ENCODE measurements at regions not wholly inside any gene's neighbourhood (a gene's known extent, or its start where the extent isn't known, plus 50 kb on each side); places are given as distances from the start of the nearest gene placed in this dataset.

DNA sequence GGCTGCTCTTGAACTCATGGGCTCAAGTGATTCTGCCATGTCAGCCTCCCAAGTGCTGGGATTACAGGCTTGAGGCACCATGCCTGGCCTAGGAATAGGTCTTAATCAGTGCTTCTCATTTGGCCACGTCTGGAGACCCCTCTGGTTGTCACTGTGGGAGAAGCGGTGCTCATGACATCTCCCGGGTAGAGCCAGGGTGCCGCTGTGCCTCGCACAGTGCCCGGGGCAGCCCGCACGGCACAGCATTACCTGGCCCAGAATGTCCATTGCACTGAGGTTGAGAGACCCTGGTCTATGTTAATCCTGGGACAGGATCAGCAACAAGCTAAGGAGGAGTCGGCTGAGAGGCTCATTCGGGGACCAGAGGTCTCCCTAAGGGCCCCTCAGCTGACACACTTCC is 160.8 kb downstream of the EFNB2 start:
- Histone ChIP-seq H3K27me3 (replicated peaks; ENCODE audit: control insufficient read depth, insufficient read depth, low read length, poor library complexity, severe bottlenecking) (no peaks in the 10 kb centered on the region), H3K4me3 (ENCODE audit: insufficient read depth, low read depth, low read length, poor library complexity, severe bottlenecking) (no peak overlapping the region), H3K4me1 (ENCODE audit: control insufficient read depth, insufficient read depth, low read length, poor library complexity, severe bottlenecking) (no peaks in the 10 kb centered on the region), H3K9me3 (ENCODE audit: control insufficient read depth, low read length) (no peaks in the 10 kb centered on the region), H3K36me3 (ENCODE audit: control insufficient read depth, insufficient read depth, low read length) (no peaks in the 10 kb centered on the region), H3K27ac (ENCODE audit: insufficient read depth, low read length, poor library complexity, severe bottlenecking) (no peak overlapping the region)
- no peak for DNase-seq

DNA sequence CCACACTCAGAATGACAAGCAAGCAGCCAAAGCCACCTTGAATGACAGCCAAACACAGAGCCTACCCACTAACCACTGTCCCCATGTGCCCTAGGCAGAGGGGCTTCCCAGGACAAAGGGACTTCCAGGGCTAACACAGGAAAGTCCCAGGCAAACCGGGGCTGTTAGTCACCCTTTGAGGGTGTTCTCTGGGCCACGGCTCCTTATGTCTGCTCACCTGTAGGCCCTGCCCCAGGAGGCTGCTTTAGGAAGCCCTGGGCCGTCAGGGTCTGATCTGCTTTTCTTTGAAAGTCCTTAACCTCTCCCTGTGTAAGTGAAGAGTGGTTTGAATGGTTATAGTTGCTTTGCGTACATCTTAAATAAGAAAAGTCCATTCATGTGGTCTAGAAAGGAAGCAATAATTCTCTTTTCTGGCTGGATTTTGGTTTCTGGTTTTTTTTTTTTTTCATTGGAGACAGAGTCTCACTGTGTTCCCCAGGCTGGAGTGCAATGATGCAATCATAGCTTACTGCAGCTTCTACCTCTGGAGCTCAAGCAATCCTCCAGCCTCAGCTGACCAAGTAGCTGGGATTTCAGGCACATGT is 161.4 kb downstream of the EFNB2 start:
- Histone ChIP-seq H3K27ac (ENCODE audit: insufficient read depth, low read length, poor library complexity, severe bottlenecking) (no peak overlapping the region), H3K4me3 (ENCODE audit: insufficient read depth, low read depth, low read length, poor library complexity, severe bottlenecking) (no peak overlapping the region), H3K4me1 (ENCODE audit: control insufficient read depth, insufficient read depth, low read length, poor library complexity, severe bottlenecking) (no peaks in the 10 kb centered on the region), H3K27me3 (replicated peaks; ENCODE audit: control insufficient read depth, insufficient read depth, low read length, poor library complexity, severe bottlenecking) (no peaks in the 10 kb centered on the region), H3K36me3 (ENCODE audit: control insufficient read depth, insufficient read depth, low read length) (no peaks in the 10 kb centered on the region), H3K9me3 (ENCODE audit: control insufficient read depth, low read length) (no peaks in the 10 kb centered on the region)
- DNase-seq: no peak

GRCh38 chr13:106373304-106373988 is 162.0 kb downstream of the EFNB2 start:
- Histone ChIP-seq H3K9me3 (ENCODE audit: control insufficient read depth, low read length) (no peaks in the 10 kb centered on the region), H3K4me1 (ENCODE audit: control insufficient read depth, insufficient read depth, low read length, poor library complexity, severe bottlenecking) (no peaks in the 10 kb centered on the region), H3K4me3 (ENCODE audit: insufficient read depth, low read depth, low read length, poor library complexity, severe bottlenecking) (no peak overlapping the region), H3K27me3 (replicated peaks; ENCODE audit: control insufficient read depth, insufficient read depth, low read length, poor library complexity, severe bottlenecking) (no peaks in the 10 kb centered on the region), H3K36me3 (ENCODE audit: control insufficient read depth, insufficient read depth, low read length) (no peaks in the 10 kb centered on the region), H3K27ac (ENCODE audit: insufficient read depth, low read length, poor library complexity, severe bottlenecking) (no peak overlapping the region)
- no peak for DNase-seq

DNA sequence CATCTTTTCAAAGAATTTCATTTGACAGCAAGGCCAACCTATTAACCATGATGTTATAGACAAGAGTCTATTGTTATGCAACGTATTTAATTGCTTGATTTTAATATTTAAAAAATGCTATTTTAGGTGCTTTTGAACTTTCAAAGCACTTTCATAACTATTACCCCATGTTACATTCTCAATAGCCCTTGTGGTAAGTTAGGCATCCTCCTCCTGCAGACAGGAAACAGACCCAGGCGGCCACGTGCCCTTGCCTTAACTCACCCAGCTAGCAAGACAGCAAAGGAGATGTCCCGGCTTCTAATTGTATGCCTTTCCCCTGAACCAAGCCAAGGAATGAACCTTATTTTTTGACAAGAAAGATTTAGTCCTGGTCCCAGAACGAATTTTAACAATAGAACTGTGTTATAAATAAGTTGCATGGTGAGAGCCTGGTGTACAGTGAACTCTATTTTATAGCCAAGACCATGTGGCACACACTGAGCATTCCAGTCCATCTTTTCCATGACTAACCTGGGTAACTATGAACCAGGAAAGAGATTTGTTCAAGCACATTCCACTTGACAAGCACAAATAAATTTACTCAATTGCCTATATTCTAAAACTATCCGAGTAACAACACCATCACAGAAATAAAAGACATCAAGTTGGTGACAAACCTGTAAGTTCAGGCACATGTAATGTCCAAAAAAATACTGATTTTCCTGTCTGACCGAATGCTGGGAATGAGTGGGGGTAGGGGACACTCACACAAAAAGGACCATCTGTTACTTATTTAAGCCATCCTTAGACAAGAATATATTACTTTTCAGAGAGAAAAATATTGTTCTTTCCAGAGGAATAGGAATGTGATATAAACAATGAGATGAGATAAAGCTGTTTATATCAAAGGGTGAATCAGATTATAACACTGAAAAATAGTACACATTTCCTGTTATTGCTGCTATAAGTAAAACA is 163.0 kb downstream of the EFNB2 start:
- Histone ChIP-seq H3K4me3 (ENCODE audit: insufficient read depth, low read depth, low read length, poor library complexity, severe bottlenecking) (no peak overlapping the region), H3K9me3 (ENCODE audit: control insufficient read depth, low read length) (no peaks in the 10 kb centered on the region), H3K27ac (ENCODE audit: insufficient read depth, low read length, poor library complexity, severe bottlenecking) (no peak overlapping the region), H3K4me1 (ENCODE audit: control insufficient read depth, insufficient read depth, low read length, poor library complexity, severe bottlenecking) (no peaks in the 10 kb centered on the region), H3K27me3 (replicated peaks; ENCODE audit: control insufficient read depth, insufficient read depth, low read length, poor library complexity, severe bottlenecking) (no peaks in the 10 kb centered on the region), H3K36me3 (ENCODE audit: control insufficient read depth, insufficient read depth, low read length) (no peaks in the 10 kb centered on the region)
- DNase-seq: no peak

DNA sequence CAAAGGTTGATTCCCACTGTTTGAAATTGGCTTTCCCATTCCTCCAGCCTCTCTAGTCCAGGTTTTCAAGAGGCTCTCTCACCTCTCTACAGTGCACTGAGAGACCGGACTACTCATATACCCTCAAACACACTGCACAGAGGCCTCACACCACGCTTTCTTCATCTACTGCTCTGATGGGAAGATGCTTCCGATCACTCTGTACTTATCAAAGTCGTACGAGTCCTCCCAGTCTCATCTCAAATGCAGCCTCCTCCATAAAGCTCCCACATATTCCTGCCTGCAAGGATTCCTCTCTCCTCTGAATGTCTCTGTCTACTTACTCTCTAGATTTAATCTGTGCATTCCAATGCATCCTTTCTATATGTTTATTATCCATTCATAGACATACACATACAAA is 164.4 kb downstream of the EFNB2 start:
- DNase-seq: no peak
- Histone ChIP-seq H3K4me3 (ENCODE audit: insufficient read depth, low read depth, low read length, poor library complexity, severe bottlenecking) (no peak overlapping the region), H3K27ac (ENCODE audit: insufficient read depth, low read length, poor library complexity, severe bottlenecking) (no peak overlapping the region), H3K4me1 (ENCODE audit: control insufficient read depth, insufficient read depth, low read length, poor library complexity, severe bottlenecking) (no peaks in the 10 kb centered on the region), H3K9me3 (ENCODE audit: control insufficient read depth, low read length) (no peaks in the 10 kb centered on the region), H3K36me3 (ENCODE audit: control insufficient read depth, insufficient read depth, low read length) (no peaks in the 10 kb centered on the region), H3K27me3 (replicated peaks; ENCODE audit: control insufficient read depth, insufficient read depth, low read length, poor library complexity, severe bottlenecking) (no peaks in the 10 kb centered on the region)

DNA sequence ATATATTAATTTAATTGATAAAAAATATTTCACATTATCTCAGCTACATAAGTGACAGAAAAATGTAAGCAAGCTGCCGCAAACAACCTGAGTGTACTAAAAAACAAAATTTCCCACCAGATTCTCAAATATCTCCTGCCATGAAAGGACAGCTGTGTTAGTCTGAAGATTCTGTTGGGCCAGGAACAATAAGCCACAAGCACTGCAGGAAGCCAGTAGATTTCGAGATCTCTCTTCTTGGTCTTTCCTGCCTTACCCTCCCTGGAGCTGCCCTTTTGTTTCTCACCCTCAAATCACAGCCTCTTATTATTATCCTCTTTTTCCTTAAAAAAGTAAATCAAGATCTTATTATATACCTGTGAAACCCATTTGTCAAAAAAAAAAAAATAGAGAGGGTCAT is 165.6 kb downstream of the EFNB2 start:
- Histone ChIP-seq H3K4me1 (ENCODE audit: control insufficient read depth, insufficient read depth, low read length, poor library complexity, severe bottlenecking) (no peaks in the 10 kb centered on the region), H3K27me3 (replicated peaks; ENCODE audit: control insufficient read depth, insufficient read depth, low read length, poor library complexity, severe bottlenecking) (no peaks in the 10 kb centered on the region), H3K27ac (ENCODE audit: insufficient read depth, low read length, poor library complexity, severe bottlenecking) (no peak overlapping the region), H3K36me3 (ENCODE audit: control insufficient read depth, insufficient read depth, low read length) (no peaks in the 10 kb centered on the region), H3K9me3 (ENCODE audit: control insufficient read depth, low read length) (no peaks in the 10 kb centered on the region), H3K4me3 (ENCODE audit: insufficient read depth, low read depth, low read length, poor library complexity, severe bottlenecking) (no peak overlapping the region)
- no peak for DNase-seq

GRCh38 chr13:106369091-106369490 is 166.4 kb downstream of the EFNB2 start:
- Histone ChIP-seq H3K27me3 (replicated peaks; ENCODE audit: control insufficient read depth, insufficient read depth, low read length, poor library complexity, severe bottlenecking) (no peaks in the 10 kb centered on the region), H3K36me3 (ENCODE audit: control insufficient read depth, insufficient read depth, low read length) (no peaks in the 10 kb centered on the region), H3K9me3 (ENCODE audit: control insufficient read depth, low read length) (no peaks in the 10 kb centered on the region), H3K4me1 (ENCODE audit: control insufficient read depth, insufficient read depth, low read length, poor library complexity, severe bottlenecking) (no peaks in the 10 kb centered on the region), H3K4me3 (ENCODE audit: insufficient read depth, low read depth, low read length, poor library complexity, severe bottlenecking) (no peak overlapping the region), H3K27ac (ENCODE audit: insufficient read depth, low read length, poor library complexity, severe bottlenecking) (no peak overlapping the region)
- DNase-seq: no peak

DNA sequence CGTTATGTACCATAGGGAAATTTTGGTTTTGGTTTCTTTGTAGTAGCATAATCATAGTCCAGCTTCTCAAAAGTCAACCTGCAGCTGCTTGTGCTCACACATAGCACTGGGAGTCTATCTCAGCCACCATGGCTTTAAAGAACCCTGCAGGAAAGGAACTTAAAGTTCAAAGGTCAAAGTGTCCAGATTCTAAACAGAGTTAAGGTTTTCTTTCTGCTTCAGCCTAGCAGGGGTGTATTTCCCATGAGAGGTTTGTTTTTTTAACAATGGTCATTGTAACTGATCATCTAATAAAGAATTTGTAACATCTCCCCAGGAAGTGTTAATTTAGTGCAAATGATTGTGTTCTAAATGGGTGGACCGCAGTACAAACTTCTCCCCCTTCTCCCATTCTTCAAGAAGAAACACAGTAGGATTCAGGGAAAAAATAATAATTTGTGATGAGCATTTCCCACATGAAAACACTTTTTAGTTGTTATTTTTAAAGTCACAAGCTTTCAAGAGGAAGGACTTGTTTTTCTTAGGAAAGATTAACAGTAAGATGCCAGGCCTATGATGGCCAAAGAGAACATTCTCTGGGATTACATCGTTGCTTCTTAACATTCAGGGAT is 168.0 kb downstream of the EFNB2 start:
- no peaks in the 10 kb centered on the region for H3K27me3 ChIP-seq (replicated peaks; ENCODE audit: control insufficient read depth, insufficient read depth, low read length, poor library complexity, severe bottlenecking)
- no peak for DNase-seq
- no peak overlapping the region for H3K27ac ChIP-seq (ENCODE audit: insufficient read depth, low read length, poor library complexity, severe bottlenecking)
- no peaks in the 10 kb centered on the region for H3K4me1 ChIP-seq (ENCODE audit: control insufficient read depth, insufficient read depth, low read length, poor library complexity, severe bottlenecking)
- no peak overlapping the region for H3K4me3 ChIP-seq (ENCODE audit: insufficient read depth, low read depth, low read length, poor library complexity, severe bottlenecking)
- no peaks in the 10 kb centered on the region for H3K36me3 ChIP-seq (ENCODE audit: control insufficient read depth, insufficient read depth, low read length)
- no peaks in the 10 kb centered on the region for H3K9me3 ChIP-seq (ENCODE audit: control insufficient read depth, low read length)

DNA sequence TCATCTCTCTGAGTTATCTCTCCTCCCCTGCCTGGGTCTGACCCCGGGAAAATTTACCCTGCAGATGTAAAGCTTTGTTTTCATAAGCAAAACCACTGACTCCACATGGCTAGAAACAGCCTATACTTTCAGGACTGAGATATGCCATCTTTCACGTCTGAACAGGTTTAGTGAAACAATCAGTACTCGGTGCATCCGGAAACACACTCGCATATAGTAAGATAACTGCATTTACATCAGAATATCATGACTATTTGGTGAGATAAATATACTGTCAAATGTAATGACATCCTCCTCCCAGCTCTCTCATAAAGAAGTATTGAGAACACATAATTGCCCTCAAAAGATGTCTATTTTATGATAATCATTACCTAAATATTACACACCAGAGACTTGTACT is 172.8 kb downstream of the EFNB2 start:
- no peak for DNase-seq
- no peaks in the 10 kb centered on the region for H3K4me1 ChIP-seq (ENCODE audit: control insufficient read depth, insufficient read depth, low read length, poor library complexity, severe bottlenecking)
- no peaks in the 10 kb centered on the region for H3K27me3 ChIP-seq (replicated peaks; ENCODE audit: control insufficient read depth, insufficient read depth, low read length, poor library complexity, severe bottlenecking)
- no peak overlapping the region for H3K4me3 ChIP-seq (ENCODE audit: insufficient read depth, low read depth, low read length, poor library complexity, severe bottlenecking)
- H3K36me3 ChIP-seq (ENCODE audit: control insufficient read depth, insufficient read depth, low read length): no peaks in the 10 kb centered on the region
- no peaks in the 10 kb centered on the region for H3K9me3 ChIP-seq (ENCODE audit: control insufficient read depth, low read length)
- H3K27ac ChIP-seq (ENCODE audit: insufficient read depth, low read length, poor library complexity, severe bottlenecking): no peak overlapping the region
